GM23248 (cell line): ENCODE measurements at regions not wholly inside any gene's neighbourhood (a gene's known extent, or its start where the extent isn't known, plus 50 kb on each side); places are given as distances from the start of the nearest gene placed in this dataset.

Experiments
- DNase-seq: peaks from one replicate; pipeline ENCODE4 v3.0.0-alpha.2; 2015
- H2AFZ ChIP-seq: fragments of 200-600 bp; sonication (generic); 2 replicates; pipeline ENCODE4 v1.6.1; 2016; ENCODE audit warnings: antibody characterized with exemption
- H3F3A ChIP-seq: fragments of 200-600 bp; sonication (generic); 2 replicates; pipeline ENCODE4 v1.6.1; 2016; ENCODE audit warnings: mild to moderate bottlenecking, antibody characterized with exemption, mixed run types; ENCODE audit not compliant: insufficient read depth
- H3K27ac ChIP-seq: fragments of 200-600 bp; sonication (generic); 2 replicates; pipeline ENCODE4 v1.5.1; 2016; ENCODE audit warnings: mild to moderate bottlenecking
- H3K27me3 ChIP-seq: fragments of 200-600 bp; sonication (generic); replicated peaks from 2 replicates; pipeline ENCODE4 v1.6.1; 2016; ENCODE audit warnings: mild to moderate bottlenecking; ENCODE audit not compliant: insufficient read depth
- H3K36me3 ChIP-seq: fragments of 200-600 bp; sonication (generic); 2 replicates; pipeline ENCODE4 v1.6.1; 2016; ENCODE audit warnings: low read depth, mild to moderate bottlenecking
- H3K4me1 ChIP-seq: fragments of 200-600 bp; sonication (generic); 2 replicates; pipeline ENCODE4 v1.6.1; 2016; ENCODE audit warnings: mild to moderate bottlenecking; ENCODE audit not compliant: insufficient read depth
- H3K4me2 ChIP-seq: fragments of 200-600 bp; sonication (generic); one replicate; pipeline ENCODE4 v1.6.1; 2016; ENCODE audit warnings: mild to moderate bottlenecking; ENCODE audit not compliant: unreplicated experiment
- H3K4me3 ChIP-seq: fragments of 200-600 bp; sonication (generic); 2 replicates; pipeline ENCODE4 v1.5.1; 2016; ENCODE audit warnings: mild to moderate bottlenecking
- H3K79me2 ChIP-seq: fragments of 200-600 bp; sonication (generic); 2 replicates; pipeline ENCODE4 v1.6.1; 2016; ENCODE audit warnings: mild to moderate bottlenecking; ENCODE audit not compliant: insufficient read depth
- H3K9ac ChIP-seq: fragments of 200-600 bp; sonication (generic); 2 replicates; pipeline ENCODE4 v1.6.1; 2016; ENCODE audit warnings: mild to moderate bottlenecking
- H3K9me2 ChIP-seq: fragments of 200-600 bp; sonication (generic); 2 replicates; pipeline ENCODE4 v1.6.1; 2016; ENCODE audit warnings: mixed run types, mild to moderate bottlenecking, moderate library complexity; ENCODE audit not compliant: insufficient read depth
- H3K9me3 ChIP-seq: fragments of 200-600 bp; sonication (generic); one replicate; pipeline ENCODE4 v1.6.1; 2017; ENCODE audit warnings: low read depth
- H4K20me1 ChIP-seq: fragments of 200-600 bp; sonication (generic); 2 replicates; pipeline ENCODE4 v1.6.0; 2016; ENCODE audit not compliant: insufficient read depth
- EZH2 ChIP-seq: fragments of 200-600 bp; sonication (generic); IDR thresholded peaks from 2 replicates; pipeline ENCODE4 v1.6.1; 2018; ENCODE audit warnings: antibody characterized with exemption, mild to moderate bottlenecking; ENCODE audit not compliant: insufficient read depth, poor library complexity, severe bottlenecking
- EZH2phosphoT487 ChIP-seq: fragments of 200-600 bp; sonication (generic); IDR thresholded peaks from 2 replicates; pipeline ENCODE4 v1.6.1; 2018; ENCODE audit warnings: antibody characterized with exemption, moderate library complexity, mild to moderate bottlenecking, low read depth; ENCODE audit not compliant: insufficient read depth
- WGBS, 2 experiments: methylation state at CpG; one replicate each; pipeline ENCODE4 v1.1.6; 2015 to 2017; ENCODE audit warnings: low lambda C conversion rate in 2 of 2, low coverage in 1 of 2; ENCODE audit errors: missing lambda C conversion rate in 2 of 2; 5-methylcytosine and 5-hydroxymethylcytosine counted together
- in situ Hi-C: fragments of 300-500 bp; cut with MboI; formaldehyde crosslinking; loops from 2 replicates; pipeline ENCODE4 v1.15.0; 2020

GRCh38 chr15:77855871-77856270 is 221.6 kb downstream of the TBC1D2B start:
- Histone ChIP-seq H3F3A (no peaks in the 10 kb centered on the region), H3K27ac (no peak overlapping the region), H4K20me1 (no peaks in the 10 kb centered on the region), H3K79me2 (no peaks in the 10 kb centered on the region), H3K9me2 (no peaks in the 10 kb centered on the region), H3K4me2 (no peak overlapping the region), H3K4me3 (no peak overlapping the region), H3K9me3 (no peaks in the 10 kb centered on the region), H3K9ac (no peak overlapping the region), H3K4me1 (no peaks in the 10 kb centered on the region), H2AFZ (no peak overlapping the region), H3K27me3 (peaks cover 61% of the 10 kb centered on the region), H3K36me3 (no peaks in the 10 kb centered on the region)
- no peak for DNase-seq
- in situ Hi-C loops: no loop called here
- no peak for TF ChIP-seq EZH2
- no peak for TF ChIP-seq EZH2phosphoT487
- WGBS, 2 experiments: 40 to 52% methylated on average over 3 of the region's 3 CpGs

DNA sequence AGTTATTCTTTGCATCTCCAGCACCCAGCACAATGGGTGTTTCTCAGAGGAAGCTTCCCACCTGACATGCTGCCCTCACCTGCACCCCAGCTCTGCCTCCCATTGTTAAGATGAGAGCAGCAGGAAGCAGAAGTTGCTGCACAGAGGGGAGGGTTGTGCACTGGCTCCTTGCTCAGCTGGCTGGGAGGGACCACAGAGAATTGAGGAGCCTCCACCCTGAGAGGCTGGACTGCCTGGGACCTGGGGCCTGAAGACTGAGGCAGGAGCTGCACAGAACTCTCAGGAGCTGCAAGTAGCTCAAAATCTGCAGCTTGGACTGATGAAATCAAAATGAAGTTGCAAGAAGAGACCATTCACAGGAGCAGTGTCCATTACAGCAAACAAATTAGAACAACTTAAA is 222.3 kb upstream of the LINGO1 start:
- peaks cover 68% of the 10 kb centered on the region for H3K27me3 ChIP-seq
- H3K79me2 ChIP-seq: no peaks in the 10 kb centered on the region
- in situ Hi-C loops: no loop called here

GRCh38 chr15:77853910-77854309 is 221.2 kb upstream of the LINGO1 start:
- no peak overlapping the region for H2AFZ ChIP-seq
- in situ Hi-C loops: no loop called here

More for the DNA sequence above, 222.3 kb upstream of the LINGO1 start:
- H2AFZ ChIP-seq: no peak overlapping the region
- TF ChIP-seq EZH2 (no peak), EZH2phosphoT487 (no peak)
- H3K9me2 ChIP-seq: no peaks in the 10 kb centered on the region
- no peak overlapping the region for H3K4me3 ChIP-seq
- H3F3A ChIP-seq: no peaks in the 10 kb centered on the region
- H3K4me1 ChIP-seq: no peaks in the 10 kb centered on the region
- no peaks in the 10 kb centered on the region for H3K36me3 ChIP-seq
- H3K4me2 ChIP-seq: no peak overlapping the region
- H4K20me1 ChIP-seq: no peaks in the 10 kb centered on the region
- DNase-seq: no peak
- no peak overlapping the region for H3K9ac ChIP-seq
- H3K9me3 ChIP-seq: peaks cover 4% of the 10 kb centered on the region
- no peak overlapping the region for H3K27ac ChIP-seq

GRCh38 chr15:77853008-77853328 is 220.3 kb upstream of the LINGO1 start:
- WGBS, 2 experiments: 25 to 26% methylated on average over 7 of the region's 7 CpGs
- no peak overlapping the region for H3K4me2 ChIP-seq

More at GRCh38 chr15:77853910-77854309, 221.2 kb upstream of the LINGO1 start:
- no peaks in the 10 kb centered on the region for H4K20me1 ChIP-seq
- H3K9ac ChIP-seq: no peak overlapping the region
- H3K9me2 ChIP-seq: no peaks in the 10 kb centered on the region
- 49% methylated on average over 6 of the region's 6 CpGs for WGBS, 2 experiments
- no peaks in the 10 kb centered on the region for H3K4me1 ChIP-seq
- no peaks in the 10 kb centered on the region for H3K36me3 ChIP-seq
- no peak overlapping the region for H3K4me2 ChIP-seq
- peaks cover 71% of the 10 kb centered on the region for H3K27me3 ChIP-seq
- H3F3A ChIP-seq: no peaks in the 10 kb centered on the region
- peaks cover 5% of the 10 kb centered on the region for H3K9me3 ChIP-seq
- TF ChIP-seq EZH2: no peak
- no peak for TF ChIP-seq EZH2phosphoT487
- no peak for DNase-seq
- H3K79me2 ChIP-seq: no peaks in the 10 kb centered on the region
- no peak overlapping the region for H3K4me3 ChIP-seq
- H3K27ac ChIP-seq: no peak overlapping the region

More at GRCh38 chr15:77853008-77853328, 220.3 kb upstream of the LINGO1 start:
- Histone ChIP-seq H3K9ac (no peak overlapping the region), H3K9me3 (peaks cover 5% of the 10 kb centered on the region), H3K9me2 (no peaks in the 10 kb centered on the region), H3K79me2 (no peaks in the 10 kb centered on the region), H3K27ac (no peak overlapping the region), H3K27me3 (peaks cover 77% of the 10 kb centered on the region), H2AFZ (no peak overlapping the region), H3K4me1 (no peaks in the 10 kb centered on the region), H3F3A (no peaks in the 10 kb centered on the region), H3K36me3 (no peaks in the 10 kb centered on the region), H4K20me1 (no peaks in the 10 kb centered on the region), H3K4me3 (no peak overlapping the region)
- in situ Hi-C loops: no loop called here
- TF ChIP-seq EZH2 (no peak), EZH2phosphoT487 (no peak)
- DNase-seq: no peak
